Testis (tissue), 2 donors: ENCODE measurements at regions not wholly inside any gene's neighbourhood (a gene's known extent, or its start where the extent isn't known, plus 50 kb on each side); places are given as distances from the start of the nearest gene placed in this dataset.

ENCODE experiments used
- DNase-seq: peaks from one replicate; pipeline ENCODE4 v3.0.0-alpha.2; 2019
- H3K27ac ChIP-seq, 2 donors: fragments of 200-600 bp; sonication (generic); one replicate each; pipeline ENCODE4 v1.5.1; 2019
- H3K27me3 ChIP-seq: fragments of 200-600 bp; sonication (generic); one replicate; pipeline ENCODE4 v1.5.1; 2019
- H3K36me3 ChIP-seq: fragments of 200-600 bp; sonication (generic); one replicate; pipeline ENCODE4 v1.5.1; 2017; ENCODE audit warnings: low read depth; ENCODE audit errors: missing control alignments
- H3K4me1 ChIP-seq: fragments of 200-600 bp; sonication (generic); one replicate; pipeline ENCODE4 v1.5.1; 2019
- H3K4me3 ChIP-seq, 2 donors: fragments of 200-600 bp; sonication (generic); one replicate each; pipeline ENCODE4 v1.5.1; 2017 to 2019
- H3K9me3 ChIP-seq: fragments of 200-600 bp; sonication (generic); one replicate; pipeline ENCODE4 v1.5.1; 2017
- POLR2A ChIP-seq: fragments of 450-650 bp; IDR thresholded peaks from one replicate; pipeline ENCODE4 v1.6.1; 2017; ENCODE audit warnings: antibody characterized with exemption, mild to moderate bottlenecking, moderate library complexity
- WGBS, 2 donors: methylation state at CpG; one replicate each; pipeline ENCODE4 v1.1.5; 2018; 5-methylcytosine and 5-hydroxymethylcytosine counted together
- intact Hi-C: fragments of 100-400 bp; cut with DNase I; formaldehyde crosslinking; loops from one replicate; pipeline ENCODE4 v1.15.1; 2023; ENCODE audit warnings: low total_unique reads
- TF ChIP-seq, protein P1 (sequence below), 3 experiments: fragments of 450-650 bp in 2 of 3; fragments of 200-600 bp in 1 of 3; sonication (generic) in 1 of 3; IDR thresholded peaks; one replicate each; pipeline ENCODE4 v1.5.1; 2016 to 2019; ENCODE audit warnings: antibody characterized with exemption in 3 of 3, mild to moderate bottlenecking in 2 of 3, moderate library complexity in 1 of 3

- 79 to 88% methylated on average over 2 of the region's 2 CpGs for WGBS, 2 donors
These were observed 223.4 kb downstream of the HS3ST3A1 start for GRCh38 chr17:13378361-13378760.

GRCh38 chr17:13374203-13375143 lies 227.3 kb downstream of the HS3ST3A1 start:
- Histone ChIP-seq H3K36me3 (no peaks in the 10 kb centered on the region), H3K27ac (peak overlapping the region; percentile 40 to 54), H3K27me3 (no peaks in the 10 kb centered on the region), H3K4me1 (no peaks in the 10 kb centered on the region), H3K4me3 (no peak overlapping the region), H3K9me3 (no peaks in the 10 kb centered on the region)
- no peak for TF ChIP-seq POLR2A
- TF ChIP-seq, protein P1, sequence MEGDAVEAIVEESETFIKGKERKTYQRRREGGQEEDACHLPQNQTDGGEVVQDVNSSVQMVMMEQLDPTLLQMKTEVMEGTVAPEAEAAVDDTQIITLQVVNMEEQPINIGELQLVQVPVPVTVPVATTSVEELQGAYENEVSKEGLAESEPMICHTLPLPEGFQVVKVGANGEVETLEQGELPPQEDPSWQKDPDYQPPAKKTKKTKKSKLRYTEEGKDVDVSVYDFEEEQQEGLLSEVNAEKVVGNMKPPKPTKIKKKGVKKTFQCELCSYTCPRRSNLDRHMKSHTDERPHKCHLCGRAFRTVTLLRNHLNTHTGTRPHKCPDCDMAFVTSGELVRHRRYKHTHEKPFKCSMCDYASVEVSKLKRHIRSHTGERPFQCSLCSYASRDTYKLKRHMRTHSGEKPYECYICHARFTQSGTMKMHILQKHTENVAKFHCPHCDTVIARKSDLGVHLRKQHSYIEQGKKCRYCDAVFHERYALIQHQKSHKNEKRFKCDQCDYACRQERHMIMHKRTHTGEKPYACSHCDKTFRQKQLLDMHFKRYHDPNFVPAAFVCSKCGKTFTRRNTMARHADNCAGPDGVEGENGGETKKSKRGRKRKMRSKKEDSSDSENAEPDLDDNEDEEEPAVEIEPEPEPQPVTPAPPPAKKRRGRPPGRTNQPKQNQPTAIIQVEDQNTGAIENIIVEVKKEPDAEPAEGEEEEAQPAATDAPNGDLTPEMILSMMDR (IDR thresholded peaks at IDR 0.05), result no peak
- DNase-seq, result no peak
- intact Hi-C loops, result no loop called here
- 49 to 57% methylated on average over 9 of the region's 9 CpGs for WGBS, 2 donors

More at GRCh38 chr17:13378361-13378760, 223.4 kb downstream of the HS3ST3A1 start:
- intact Hi-C loops, result no loop called here
- TF ChIP-seq, protein P1 (IDR thresholded peaks at IDR 0.05), result no peak
- TF ChIP-seq POLR2A, result no peak
- Histone ChIP-seq H3K4me1 (no peaks in the 10 kb centered on the region), H3K36me3 (no peaks in the 10 kb centered on the region), H3K4me3 (no peak overlapping the region), H3K9me3 (no peaks in the 10 kb centered on the region), H3K27ac (no peak overlapping the region), H3K27me3 (no peaks in the 10 kb centered on the region)
- no peak for DNase-seq

DNA sequence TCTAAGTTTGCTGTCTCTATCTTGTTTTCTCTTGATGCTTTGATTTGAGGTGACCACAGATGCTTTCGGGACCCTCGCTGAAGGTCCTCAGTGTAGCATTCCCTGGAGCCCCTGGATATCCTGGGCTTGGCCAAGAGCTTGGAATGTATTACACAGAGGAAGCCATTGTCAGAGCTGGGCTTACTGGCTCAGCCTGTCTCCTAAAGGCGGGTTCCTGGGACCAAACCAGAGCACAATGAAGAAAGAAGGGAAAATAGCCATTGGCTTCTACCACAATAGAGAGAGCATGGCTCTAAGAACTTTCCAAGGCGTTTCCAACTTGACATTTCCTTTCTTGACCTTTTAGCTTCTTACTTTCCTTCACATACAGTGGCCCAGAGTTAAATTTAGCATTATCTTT lies 229.3 kb downstream of the HS3ST3A1 start:
- WGBS, 2 donors, result 86 to 93% methylated on average over 4 of the region's 4 CpGs
- no peaks in the 10 kb centered on the region for H3K36me3 ChIP-seq
- intact Hi-C loops, result no loop called here
- TF ChIP-seq POLR2A, result no peak
- TF ChIP-seq, protein P1 (IDR thresholded peaks at IDR 0.05), result no peak
- H3K4me1 ChIP-seq, result no peaks in the 10 kb centered on the region
- H3K4me3 ChIP-seq, result no peak overlapping the region
- H3K27me3 ChIP-seq, result no peaks in the 10 kb centered on the region
- H3K9me3 ChIP-seq, result no peaks in the 10 kb centered on the region
- H3K27ac ChIP-seq, result no peak overlapping the region
- DNase-seq, result no peak

- no peak for TF ChIP-seq POLR2A
- TF ChIP-seq, protein P1 (IDR thresholded peaks at IDR 0.05), result no peak
- 59 to 67% methylated on average over 2 of the region's 2 CpGs for WGBS, 2 donors
These were observed 234.6 kb downstream of the HS3ST3A1 start for GRCh38 chr17:13367154-13367553.

More at GRCh38 chr17:13367154-13367553, 234.6 kb downstream of the HS3ST3A1 start:
- Histone ChIP-seq H3K4me1 (no peaks in the 10 kb centered on the region), H3K4me3 (no peak overlapping the region), H3K36me3 (no peaks in the 10 kb centered on the region), H3K27ac (no peak overlapping the region), H3K27me3 (no peaks in the 10 kb centered on the region), H3K9me3 (no peaks in the 10 kb centered on the region)
- intact Hi-C loops, result no loop called here
- no peak for DNase-seq
